T-helper 17 cell (primary cell): ENCODE measurements at regions not wholly inside any gene's neighbourhood (a gene's known extent, or its start where the extent isn't known, plus 50 kb on each side); places are given as distances from the start of the nearest gene placed in this dataset.
A peak's percentile ranks its signal among the peaks of the same experiment; 100 is the strongest.
"Not testable (repeated sequence)": the region's sequence is repeated elsewhere in the genome, so short reads cannot be mapped to it uniquely, and the experiment has no call there.

Experiments
- ATAC-seq: fragments of 150-1000 bp; cut with Tn5 transposase; 2 replicates; pipeline ENCODE4 v1.10.0; 2021; ENCODE audit warnings: mild to moderate bottlenecking, moderate library complexity
- DNase-seq, 3 donors: peaks; one replicate each; pipeline versions ENCODE4 v3.0.0 to v3.0.0-alpha.2; 2020 to 2021
- H3K9me3 ChIP-seq: one replicate; pipeline ENCODE4 v1.7.0; 2013; ENCODE audit warnings: low read length, mild to moderate bottlenecking; ENCODE audit not compliant: control insufficient read depth, poor library complexity, severe bottlenecking
- H3K27ac Mint-ChIP-seq: one replicate; pipeline ENCODE4 v1.8.0; 2022; ENCODE audit warnings: mild to moderate bottlenecking, moderate library complexity, mixed read lengths
- H3K27me3 Mint-ChIP-seq: one replicate; pipeline ENCODE4 v1.8.0; 2022; ENCODE audit warnings: mixed read lengths
- H3K36me3 Mint-ChIP-seq: one replicate; pipeline ENCODE4 v1.8.0; 2022; ENCODE audit warnings: low read depth, mixed read lengths
- H3K4me1 Mint-ChIP-seq: one replicate; pipeline ENCODE4 v1.8.0; 2022; ENCODE audit warnings: mild to moderate bottlenecking, mixed read lengths
- H3K4me3 Mint-ChIP-seq: one replicate; pipeline ENCODE4 v1.8.0; 2022; ENCODE audit warnings: mild to moderate bottlenecking, moderate library complexity, mixed read lengths

- ATAC-seq (no peak), DNase-seq (no peak)
- H3K4me1 Mint-ChIP-seq, result no peaks in the 10 kb centered on the region
- H3K36me3 Mint-ChIP-seq, result no peaks in the 10 kb centered on the region
- H3K9me3 ChIP-seq, result no peaks in the 10 kb centered on the region
- peaks cover 5% of the 10 kb centered on the region for H3K27me3 Mint-ChIP-seq
- no peak overlapping the region for H3K4me3 Mint-ChIP-seq
- peak overlapping the region; percentile 86 for H3K27ac Mint-ChIP-seq
These were observed 74.2 kb downstream of the CYTL1 start for GRCh38 chr4:4945021-4945420.

GRCh38 chr4:4945829-4946228, 73.4 kb downstream of the CYTL1 start:
- H3K9me3 ChIP-seq, result no peaks in the 10 kb centered on the region
- Mint-ChIP-seq H3K36me3 (no peaks in the 10 kb centered on the region), H3K4me1 (no peaks in the 10 kb centered on the region), H3K27me3 (peaks cover 5% of the 10 kb centered on the region), H3K4me3 (no peak overlapping the region), H3K27ac (no peak overlapping the region)
- ATAC-seq (no peak), DNase-seq (no peak)

- Mint-ChIP-seq H3K4me1 (no peaks in the 10 kb centered on the region), H3K27ac (peak overlapping the region; percentile 79), H3K36me3 (no peaks in the 10 kb centered on the region), H3K27me3 (peaks cover 5% of the 10 kb centered on the region), H3K4me3 (no peak overlapping the region)
- H3K9me3 ChIP-seq, result no peaks in the 10 kb centered on the region
- ATAC-seq (no peak), DNase-seq (no peak)
These were observed 72.8 kb downstream of the CYTL1 start for GRCh38 chr4:4946416-4946815.

- no peak for ATAC-seq
- peaks cover 5% of the 10 kb centered on the region for H3K27me3 Mint-ChIP-seq
- H3K27ac Mint-ChIP-seq, result no peak overlapping the region
- no peak for DNase-seq
- H3K4me1 Mint-ChIP-seq, result no peaks in the 10 kb centered on the region
- no peaks in the 10 kb centered on the region for H3K36me3 Mint-ChIP-seq
- H3K4me3 Mint-ChIP-seq, result no peak overlapping the region
- H3K9me3 ChIP-seq, result no peaks in the 10 kb centered on the region
These were observed 71.5 kb downstream of the CYTL1 start for GRCh38 chr4:4947721-4948120.

GRCh38 chr4:4948370-4948769, 70.9 kb downstream of the CYTL1 start:
- DNase-seq, result no peak
- Mint-ChIP-seq H3K27me3 (peaks cover 5% of the 10 kb centered on the region), H3K27ac (no peak overlapping the region), H3K4me1 (no peaks in the 10 kb centered on the region), H3K36me3 (no peaks in the 10 kb centered on the region), H3K4me3 (no peak overlapping the region)
- ATAC-seq, result no peak
- no peaks in the 10 kb centered on the region for H3K9me3 ChIP-seq

- no peak overlapping the region for H3K4me3 Mint-ChIP-seq
These were observed 68.5 kb downstream of the CYTL1 start for GRCh38 chr4:4950561-4951290.

GRCh38 chr4:4952273-4952672, 67.0 kb downstream of the CYTL1 start:
- ATAC-seq, result no peak
- no peaks in the 10 kb centered on the region for H3K4me1 Mint-ChIP-seq
- H3K36me3 Mint-ChIP-seq, result no peaks in the 10 kb centered on the region
- peaks cover 5% of the 10 kb centered on the region for H3K27me3 Mint-ChIP-seq
- DNase-seq, result no peak
- no peaks in the 10 kb centered on the region for H3K9me3 ChIP-seq
- no peak overlapping the region for H3K4me3 Mint-ChIP-seq
- no peak overlapping the region for H3K27ac Mint-ChIP-seq

More at GRCh38 chr4:4950561-4951290, 68.5 kb downstream of the CYTL1 start:
- no peak for ATAC-seq
- no peak overlapping the region for H3K27ac Mint-ChIP-seq
- no peak for DNase-seq
- no peaks in the 10 kb centered on the region for H3K9me3 ChIP-seq
- peaks cover 5% of the 10 kb centered on the region for H3K27me3 Mint-ChIP-seq
- H3K4me1 Mint-ChIP-seq, result no peaks in the 10 kb centered on the region
- H3K36me3 Mint-ChIP-seq, result no peaks in the 10 kb centered on the region

GRCh38 chr4:4959344-4960074, 59.7 kb downstream of the CYTL1 start:
- not testable (repeated sequence) for H3K4me3 Mint-ChIP-seq, ATAC-seq, DNase-seq, H3K9me3 ChIP-seq, H3K4me1 Mint-ChIP-seq, H3K27me3 Mint-ChIP-seq, H3K27ac Mint-ChIP-seq, H3K36me3 Mint-ChIP-seq

- ATAC-seq (no peak), DNase-seq (no peak)
- Mint-ChIP-seq H3K27me3 (no peaks in the 10 kb centered on the region), H3K4me3 (no peak overlapping the region), H3K4me1 (no peaks in the 10 kb centered on the region), H3K27ac (no peak overlapping the region), H3K36me3 (no peaks in the 10 kb centered on the region)
- no peaks in the 10 kb centered on the region for H3K9me3 ChIP-seq
These were observed 58.7 kb downstream of the CYTL1 start for GRCh38 chr4:4960574-4960973.

GRCh38 chr4:4961936-4962335, 57.3 kb downstream of the CYTL1 start:
- Mint-ChIP-seq H3K27me3 (no peaks in the 10 kb centered on the region), H3K27ac (no peak overlapping the region), H3K4me1 (no peaks in the 10 kb centered on the region), H3K4me3 (no peak overlapping the region), H3K36me3 (no peaks in the 10 kb centered on the region)
- ATAC-seq (no peak), DNase-seq (no peak)
- H3K9me3 ChIP-seq, result no peaks in the 10 kb centered on the region

GRCh38 chr4:4962928-4963327, 56.3 kb downstream of the CYTL1 start:
- no peak for DNase-seq
- Mint-ChIP-seq H3K27ac (no peak overlapping the region), H3K27me3 (no peaks in the 10 kb centered on the region), H3K4me1 (no peaks in the 10 kb centered on the region), H3K4me3 (no peak overlapping the region), H3K36me3 (no peaks in the 10 kb centered on the region)
- ATAC-seq, result no peak
- no peaks in the 10 kb centered on the region for H3K9me3 ChIP-seq
